ENCODE measurements at regions not wholly inside any gene's neighbourhood (a gene's known extent, or its start where the extent isn't known, plus 50 kb on each side); places are given as distances from the start of the nearest gene placed in this dataset.
"Not testable (repeated sequence)": the region's sequence is repeated elsewhere in the genome, so short reads cannot be mapped to it uniquely, and the experiment has no call there.

DNA sequence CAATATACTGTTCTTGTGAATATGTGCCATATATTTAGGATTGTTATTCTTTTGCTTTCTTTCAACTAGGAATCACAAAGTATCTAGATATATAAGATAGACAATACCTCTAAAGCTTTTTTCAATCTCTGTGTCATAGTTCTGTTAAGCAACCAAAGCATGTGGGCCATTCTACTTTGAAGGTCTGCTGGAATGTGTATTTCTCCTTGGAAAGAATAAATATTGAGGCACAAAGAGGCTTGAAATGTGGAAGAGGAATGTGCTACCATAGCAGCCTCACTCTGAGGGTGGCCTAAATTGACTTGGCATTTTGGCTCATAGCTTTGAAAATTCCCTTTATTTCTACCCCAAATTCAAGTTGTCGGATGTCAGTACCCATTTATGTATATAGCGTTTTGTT is 488.5 kb upstream of the MAN1A1 start:
- TF ChIP-seq, protein P1, sequence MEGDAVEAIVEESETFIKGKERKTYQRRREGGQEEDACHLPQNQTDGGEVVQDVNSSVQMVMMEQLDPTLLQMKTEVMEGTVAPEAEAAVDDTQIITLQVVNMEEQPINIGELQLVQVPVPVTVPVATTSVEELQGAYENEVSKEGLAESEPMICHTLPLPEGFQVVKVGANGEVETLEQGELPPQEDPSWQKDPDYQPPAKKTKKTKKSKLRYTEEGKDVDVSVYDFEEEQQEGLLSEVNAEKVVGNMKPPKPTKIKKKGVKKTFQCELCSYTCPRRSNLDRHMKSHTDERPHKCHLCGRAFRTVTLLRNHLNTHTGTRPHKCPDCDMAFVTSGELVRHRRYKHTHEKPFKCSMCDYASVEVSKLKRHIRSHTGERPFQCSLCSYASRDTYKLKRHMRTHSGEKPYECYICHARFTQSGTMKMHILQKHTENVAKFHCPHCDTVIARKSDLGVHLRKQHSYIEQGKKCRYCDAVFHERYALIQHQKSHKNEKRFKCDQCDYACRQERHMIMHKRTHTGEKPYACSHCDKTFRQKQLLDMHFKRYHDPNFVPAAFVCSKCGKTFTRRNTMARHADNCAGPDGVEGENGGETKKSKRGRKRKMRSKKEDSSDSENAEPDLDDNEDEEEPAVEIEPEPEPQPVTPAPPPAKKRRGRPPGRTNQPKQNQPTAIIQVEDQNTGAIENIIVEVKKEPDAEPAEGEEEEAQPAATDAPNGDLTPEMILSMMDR (IDR thresholded peaks at IDR 0.05; ENCODE audit: insufficient read depth, low read length, severe bottlenecking): no peak
- no peaks in the 10 kb centered on the region for H3K27me3 ChIP-seq (ENCODE audit: control insufficient read depth, insufficient read depth, low read length)
- no peak overlapping the region for H3K4me3 ChIP-seq (ENCODE audit: low read depth, low read length)
- FAIRE-seq (no peak), DNase-seq (ENCODE audit: low read depth) (no peak)
- no peaks in the 10 kb centered on the region for H3K36me3 ChIP-seq (ENCODE audit: control insufficient read depth, insufficient read depth, low read length)

DNA sequence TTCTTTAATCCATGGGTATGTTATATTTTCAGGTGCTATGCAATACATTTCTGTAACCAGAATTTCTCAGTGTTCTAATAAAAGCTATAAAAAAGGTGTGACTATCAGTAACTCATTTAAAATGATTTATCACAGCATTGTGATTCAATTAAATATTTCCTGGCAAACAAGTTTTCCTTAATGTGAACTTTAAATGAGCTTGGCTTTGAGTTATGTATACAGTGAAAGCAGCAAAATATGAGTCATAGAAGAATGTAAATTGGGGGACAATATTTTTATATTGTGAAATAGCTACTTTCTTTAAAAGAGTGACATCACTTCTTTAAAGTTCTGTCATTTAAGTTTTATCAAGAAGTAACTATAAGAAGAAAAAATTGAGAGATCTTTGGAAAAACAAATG is 484.9 kb upstream of the MAN1A1 start:
- TF ChIP-seq, protein P1 (IDR thresholded peaks at IDR 0.05; ENCODE audit: insufficient read depth, low read length, severe bottlenecking): no peak
- H3K36me3 ChIP-seq (ENCODE audit: control insufficient read depth, insufficient read depth, low read length): no peaks in the 10 kb centered on the region
- FAIRE-seq (no peak), DNase-seq (ENCODE audit: low read depth) (peak; percentile 86)
- no peaks in the 10 kb centered on the region for H3K27me3 ChIP-seq (ENCODE audit: control insufficient read depth, insufficient read depth, low read length)
- no peak overlapping the region for H3K4me3 ChIP-seq (ENCODE audit: low read depth, low read length)

DNA sequence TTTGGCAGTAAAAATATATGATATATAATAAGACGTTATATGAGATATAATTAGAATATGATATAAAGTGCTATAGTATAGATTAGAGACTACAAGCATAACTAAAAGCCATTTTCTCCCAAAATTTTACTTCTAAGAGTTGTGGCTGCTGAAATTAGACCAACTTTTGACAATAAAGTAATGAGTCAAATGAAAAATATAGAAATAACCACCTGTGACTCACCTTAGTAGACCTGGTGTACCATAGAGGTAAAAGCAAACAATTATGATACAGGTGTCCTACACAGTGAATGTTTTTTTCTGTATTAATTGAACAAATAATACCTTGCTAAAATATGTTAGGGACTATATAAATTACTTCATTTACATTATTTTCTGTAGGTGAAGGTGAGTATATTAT is 482.9 kb upstream of the MAN1A1 start:
- no peak for FAIRE-seq
- H3K4me3 ChIP-seq (ENCODE audit: low read depth, low read length): no peak overlapping the region
- H3K27me3 ChIP-seq (ENCODE audit: control insufficient read depth, insufficient read depth, low read length): no peaks in the 10 kb centered on the region
- peak; percentile 73 for DNase-seq (ENCODE audit: low read depth)
- TF ChIP-seq, protein P1 (IDR thresholded peaks at IDR 0.05; ENCODE audit: insufficient read depth, low read length, severe bottlenecking): no peak
- H3K36me3 ChIP-seq (ENCODE audit: control insufficient read depth, insufficient read depth, low read length): no peaks in the 10 kb centered on the region

DNA sequence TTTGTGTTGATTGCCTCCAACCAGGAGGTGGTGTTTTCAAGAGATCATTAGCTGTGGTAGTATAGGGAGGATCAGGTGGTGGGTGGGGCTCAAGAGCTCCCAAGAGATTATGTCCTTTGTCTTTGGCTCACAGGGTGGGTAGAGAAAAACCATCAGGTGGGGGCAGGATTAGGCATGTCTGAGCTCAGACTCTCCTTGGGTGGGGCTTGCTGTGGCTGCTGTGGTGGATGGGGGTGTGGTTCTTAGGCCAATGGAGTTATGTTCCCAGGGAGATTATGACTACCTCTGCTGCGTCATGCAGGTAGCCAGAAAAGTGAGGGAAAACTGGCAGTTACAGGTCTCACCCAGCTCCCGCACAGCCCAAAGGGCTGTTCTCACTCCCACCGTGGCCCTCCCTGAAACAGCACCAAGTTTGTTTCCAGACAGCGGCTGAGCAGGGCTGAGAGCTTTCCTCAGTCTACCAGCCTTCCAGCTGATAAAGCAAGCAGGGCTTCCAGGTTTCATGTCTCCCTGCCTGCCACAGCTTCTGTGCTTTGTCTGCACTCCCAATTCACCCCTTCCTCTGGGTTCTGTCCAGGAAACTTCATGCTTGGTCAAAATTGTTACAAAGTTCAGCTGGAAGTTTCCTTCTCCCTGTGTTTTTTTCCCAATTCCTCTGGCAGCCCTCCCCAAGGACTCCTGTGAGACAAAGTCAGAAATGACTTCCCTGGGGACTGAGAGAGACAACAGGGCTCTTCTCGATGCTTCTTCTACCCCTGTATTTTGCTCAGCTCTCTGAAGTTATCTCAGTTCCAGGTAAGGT is 481.1 kb upstream of the MAN1A1 start:
- H3K4me3 ChIP-seq (ENCODE audit: low read depth, low read length): no peak overlapping the region
- peak; percentile 90 for FAIRE-seq
- DNase-seq (ENCODE audit: low read depth): peak; percentile 99
- no peaks in the 10 kb centered on the region for H3K36me3 ChIP-seq (ENCODE audit: control insufficient read depth, insufficient read depth, low read length)
- TF ChIP-seq, protein P1 (IDR thresholded peaks at IDR 0.05; ENCODE audit: insufficient read depth, low read length, severe bottlenecking): no peak
- no peaks in the 10 kb centered on the region for H3K27me3 ChIP-seq (ENCODE audit: control insufficient read depth, insufficient read depth, low read length)

DNA sequence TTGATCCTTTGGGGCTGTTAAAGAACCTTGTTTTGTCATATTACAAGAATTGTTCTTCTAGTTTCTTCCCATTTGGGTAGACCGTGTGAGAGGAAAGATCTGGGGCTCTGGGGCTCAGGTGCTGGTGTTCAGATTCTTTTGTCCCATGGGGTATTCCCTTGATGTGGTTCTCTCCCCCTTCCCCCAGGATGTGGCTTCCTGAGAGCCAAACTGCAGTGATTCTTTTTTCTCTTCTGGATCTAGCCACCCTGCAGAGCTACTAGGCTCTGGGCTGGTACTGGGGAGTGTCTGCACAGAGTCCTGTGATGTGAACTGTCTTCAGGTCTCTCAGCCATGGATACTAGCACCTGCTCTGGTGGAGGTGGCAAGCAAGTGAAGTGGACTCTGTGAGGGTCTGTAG is 480.5 kb upstream of the MAN1A1 start:
- Histone ChIP-seq H3K4me3 (ENCODE audit: low read depth, low read length) (no peak overlapping the region), H3K36me3 (ENCODE audit: control insufficient read depth, insufficient read depth, low read length) (no peaks in the 10 kb centered on the region), H3K27me3 (ENCODE audit: control insufficient read depth, insufficient read depth, low read length) (no peaks in the 10 kb centered on the region)
- DNase-seq (ENCODE audit: low read depth) (no peak), FAIRE-seq (no peak)
- TF ChIP-seq, protein P1 (IDR thresholded peaks at IDR 0.05; ENCODE audit: insufficient read depth, low read length, severe bottlenecking): no peak

DNA sequence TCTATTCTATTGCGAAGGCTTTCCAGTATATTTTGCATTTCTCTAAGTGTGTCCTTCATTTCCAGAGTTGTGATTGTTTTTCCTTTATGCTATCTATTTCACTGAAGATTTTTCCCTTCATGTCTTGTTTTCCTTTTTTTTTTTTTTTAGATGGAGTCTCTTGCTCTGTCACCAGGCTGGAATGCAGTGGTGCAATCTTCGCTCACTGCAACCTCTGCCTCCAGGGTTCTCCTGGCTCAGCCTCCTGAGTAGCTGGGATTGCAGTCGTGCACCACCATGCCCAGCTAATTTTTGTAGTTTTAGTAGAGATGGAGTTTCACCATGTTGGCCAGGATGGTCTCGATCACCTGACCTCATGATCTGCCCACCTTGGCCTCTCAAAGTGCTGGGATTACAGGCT is 479.9 kb upstream of the MAN1A1 start:
- FAIRE-seq; H3K27me3 ChIP-seq (ENCODE audit: control insufficient read depth, insufficient read depth, low read length); H3K4me3 ChIP-seq (ENCODE audit: low read depth, low read length); H3K36me3 ChIP-seq (ENCODE audit: control insufficient read depth, insufficient read depth, low read length): not testable (repeated sequence)
- DNase-seq (ENCODE audit: low read depth): peak; percentile 85

Data from bronchial epithelial cell (primary cell).